H9 (cell line): ENCODE measurements at regions not wholly inside any gene's neighbourhood (a gene's known extent, or its start where the extent isn't known, plus 50 kb on each side); places are given as distances from the start of the nearest gene placed in this dataset.

Source experiments
- DNase-seq: peaks from one replicate; pipeline ENCODE4 v3.0.0-alpha.2; 2017
- H2AFZ ChIP-seq: one replicate; pipeline ENCODE4 v1.6.1; 2013; ENCODE audit warnings: mild to moderate bottlenecking, low read length, control low read depth, moderate library complexity
- H2AK5ac ChIP-seq: 2 replicates; pipeline ENCODE4 v1.6.1; 2013; ENCODE audit warnings: low read length, control low read depth, mixed read lengths; ENCODE audit not compliant: insufficient read length
- H2BK120ac ChIP-seq: one replicate; pipeline ENCODE4 v1.6.1; 2013; ENCODE audit warnings: low read depth, mild to moderate bottlenecking, low read length, control low read depth, inconsistent platforms; ENCODE audit not compliant: poor library complexity, severe bottlenecking
- H2BK12ac ChIP-seq: 2 replicates; pipeline ENCODE4 v1.6.1; 2013; ENCODE audit warnings: low read length, control low read depth, mixed read lengths, low read depth; ENCODE audit not compliant: insufficient read length
- H2BK15ac ChIP-seq: 2 replicates; pipeline ENCODE4 v1.6.1; 2013; ENCODE audit warnings: low read depth, low read length, control low read depth
- H2BK20ac ChIP-seq: one replicate; pipeline ENCODE4 v1.6.1; 2013; ENCODE audit warnings: low read depth, mild to moderate bottlenecking, low read length, control low read depth, inconsistent platforms; ENCODE audit not compliant: poor library complexity, severe bottlenecking
- H2BK5ac ChIP-seq: 2 replicates; pipeline ENCODE4 v1.6.1; 2013; ENCODE audit warnings: low read length, control low read depth, mixed read lengths; ENCODE audit not compliant: insufficient read length
- H3K14ac ChIP-seq: 2 replicates; pipeline ENCODE4 v1.6.1; 2013; ENCODE audit warnings: low read length, control low read depth; ENCODE audit not compliant: insufficient read depth
- H3K18ac ChIP-seq: 2 replicates; pipeline ENCODE4 v1.6.1; 2013; ENCODE audit warnings: low read depth, mild to moderate bottlenecking, mixed read lengths, low read length, control low read depth; ENCODE audit not compliant: insufficient read length
- H3K23ac ChIP-seq: 2 replicates; pipeline ENCODE4 v1.6.1; 2013; ENCODE audit warnings: low read length, control low read depth, mixed read lengths, low read depth; ENCODE audit not compliant: insufficient read length
- H3K23me2 ChIP-seq: 2 replicates; pipeline ENCODE4 v1.6.1; 2013; ENCODE audit warnings: low read depth, mild to moderate bottlenecking, mixed read lengths, low read length, control low read depth; ENCODE audit not compliant: insufficient read length, poor library complexity, severe bottlenecking
- H3K27ac ChIP-seq: 2 replicates; pipeline ENCODE4 v1.5.1; 2013; ENCODE audit warnings: low read length, control low read depth, mixed read lengths, low read depth; ENCODE audit not compliant: insufficient read length
- H3K27me3 ChIP-seq: 2 replicates; pipeline ENCODE4 v1.6.1; 2013; ENCODE audit warnings: low read length, control low read depth, inconsistent platforms; ENCODE audit not compliant: insufficient read depth
- H3K4ac ChIP-seq: 2 replicates; pipeline ENCODE4 v1.6.1; 2013; ENCODE audit warnings: low read depth, mild to moderate bottlenecking, control low read depth, inconsistent platforms, low read length, moderate library complexity
- H3K4me1 ChIP-seq: 2 replicates; pipeline ENCODE4 v1.6.1; 2013; ENCODE audit warnings: low read length, control low read depth, inconsistent platforms; ENCODE audit not compliant: insufficient read depth
- H3K4me2 ChIP-seq: 2 replicates; pipeline ENCODE4 v1.6.1; 2013; ENCODE audit warnings: low read length, control low read depth, mixed read lengths; ENCODE audit not compliant: insufficient read length, insufficient read depth
- H3K56ac ChIP-seq: 2 replicates; pipeline ENCODE4 v1.6.1; 2013; ENCODE audit warnings: low read depth, mild to moderate bottlenecking, mixed read lengths, low read length, control low read depth; ENCODE audit not compliant: insufficient read length
- H3K79me1 ChIP-seq: 2 replicates; pipeline ENCODE4 v1.6.1; 2013; ENCODE audit warnings: low read depth, mild to moderate bottlenecking, moderate library complexity, low read length, control low read depth, inconsistent platforms; ENCODE audit not compliant: insufficient read depth, poor library complexity, severe bottlenecking
- H3K79me2 ChIP-seq: 2 replicates; pipeline ENCODE4 v1.6.1; 2013; ENCODE audit warnings: low read length, control low read depth, inconsistent platforms; ENCODE audit not compliant: insufficient read depth
- H3K9ac ChIP-seq: 2 replicates; pipeline ENCODE4 v1.6.1; 2013; ENCODE audit warnings: low read length, control low read depth, mixed read lengths; ENCODE audit not compliant: insufficient read length; ENCODE audit errors: extremely low read depth
- H3K9me3 ChIP-seq: one replicate; pipeline ENCODE4 v1.6.1; 2013; ENCODE audit warnings: low read depth, low read length, inconsistent platforms; ENCODE audit not compliant: control insufficient read depth
- H3T11ph ChIP-seq: one replicate; pipeline ENCODE4 v1.6.1; 2013; ENCODE audit warnings: mild to moderate bottlenecking, low read length, control low read depth, inconsistent platforms
- H4K20me1 ChIP-seq: one replicate; pipeline ENCODE4 v1.6.1; 2013; ENCODE audit not compliant: control insufficient read depth, insufficient read length, insufficient read depth
- H4K5ac ChIP-seq: 2 replicates; pipeline ENCODE4 v1.6.1; 2013; ENCODE audit warnings: low read depth, mild to moderate bottlenecking, mixed read lengths, low read length, control low read depth; ENCODE audit not compliant: insufficient read length
- H4K8ac ChIP-seq: replicated peaks from 2 replicates; pipeline ENCODE4 v1.6.1; 2013; ENCODE audit warnings: low read length, control low read depth, mixed read lengths, low read depth; ENCODE audit not compliant: insufficient read length
- H4K91ac ChIP-seq: 2 replicates; pipeline ENCODE4 v1.6.1; 2013; ENCODE audit warnings: low read depth, mild to moderate bottlenecking, moderate library complexity, mixed read lengths, low read length, control low read depth; ENCODE audit not compliant: insufficient read length
- H3K27ac Mint-ChIP-seq, 3 experiments: 2 replicates in 2 of 3; 3 replicates in 1 of 3; pipeline ENCODE4 v1.8.0; 2020 to 2021; ENCODE audit warnings: mixed read lengths in 3 of 3, mild to moderate bottlenecking in 1 of 3, moderate library complexity in 1 of 3
- H3K27me3 Mint-ChIP-seq: 2 replicates; pipeline ENCODE4 v1.8.0; 2021; ENCODE audit warnings: low read depth, mild to moderate bottlenecking, moderate library complexity, mixed read lengths
- H3K36me3 Mint-ChIP-seq, 3 experiments: 2 replicates in 2 of 3; 3 replicates in 1 of 3; pipeline ENCODE4 v1.8.0; 2020 to 2021; ENCODE audit warnings: low read depth in 3 of 3, mixed read lengths in 3 of 3; ENCODE audit not compliant: insufficient read depth in 1 of 3
- H3K4me1 Mint-ChIP-seq, 2 experiments: 2 replicates each; pipeline ENCODE4 v1.8.0; 2020; ENCODE audit warnings: mixed read lengths in 2 of 2
- H3K4me3 Mint-ChIP-seq, 2 experiments: 2 replicates in 1 of 2; 3 replicates in 1 of 2; pipeline ENCODE4 v1.8.0; 2020 to 2021; ENCODE audit warnings: mild to moderate bottlenecking in 2 of 2, mixed read lengths in 2 of 2, moderate library complexity in 1 of 2
- H3K9me3 Mint-ChIP-seq, 2 experiments: 2 replicates in 1 of 2; 3 replicates in 1 of 2; pipeline ENCODE4 v1.8.0; 2020; ENCODE audit warnings: mild to moderate bottlenecking in 2 of 2, mixed read lengths in 2 of 2, moderate library complexity in 1 of 2
- CTCF ChIP-seq: fragments of 200-600 bp; sonication (generic); conservative IDR thresholded peaks from 3 replicates; pipeline ENCODE4 v1.8.0; 2021; ENCODE audit warnings: antibody characterized with exemption, mild to moderate bottlenecking
- WGBS: extraction: QIAGEN DNeasy Blood & Tissue Kit; methylation state at CpG from one replicate; pipeline ENCODE4 v1.1.7; 2013; ENCODE audit warnings: missing lambda C conversion rate, low lambda C conversion rate, mixed read lengths; ENCODE audit not compliant: insufficient read length; ENCODE audit errors: extremely low coverage; 5-methylcytosine and 5-hydroxymethylcytosine counted together

DNA sequence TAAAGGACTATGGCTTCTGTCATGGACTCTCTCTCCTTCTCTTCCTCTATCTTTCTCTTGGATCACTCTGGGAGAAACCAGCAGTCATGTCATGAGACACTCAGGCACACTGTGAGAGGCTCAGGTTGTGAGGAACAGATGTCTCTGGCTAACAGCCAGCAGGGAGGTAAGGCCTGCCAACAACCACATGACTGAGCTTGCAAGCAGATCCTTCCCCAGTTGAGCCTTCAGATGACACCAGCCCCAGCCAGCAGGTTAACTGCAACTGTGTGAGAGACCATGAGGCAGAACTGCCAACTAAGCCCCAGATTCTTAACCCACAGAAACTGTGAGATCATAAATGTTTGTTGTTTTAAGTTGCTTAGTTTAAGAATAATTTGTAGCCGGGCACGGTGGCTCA, 90.6 kb downstream of the VCPKMT start:
- H2BK5ac ChIP-seq: no peak overlapping the region
- no peak overlapping the region for H2BK20ac ChIP-seq
- peaks cover 3 to 5% of the 10 kb centered on the region in 2 experiments; a peak in 2 of 5 replicates for H3K9me3 Mint-ChIP-seq
- WGBS: no CpG with 5 or more reads among the region's 2 CpGs
- H3K9ac ChIP-seq: no peak overlapping the region
- H3K27ac Mint-ChIP-seq: no peak overlapping the region
- no peaks in the 10 kb centered on the region; a peak in 1 of 7 replicates for H3K36me3 Mint-ChIP-seq
- no peak overlapping the region for H3K18ac ChIP-seq
- H3K4me2 ChIP-seq: no peak overlapping the region
- H3K4me1 Mint-ChIP-seq: 0 out of 4 replicates have a peak, but pooled peaks cover 0 to 2% of the 10 kb centered on the region in 2 experiments
- no peaks in the 10 kb centered on the region for H4K20me1 ChIP-seq
- DNase-seq: no peak
- H2BK120ac ChIP-seq: no peak overlapping the region
- no peak overlapping the region for H3K4me3 Mint-ChIP-seq
- H3K23ac ChIP-seq: no peak overlapping the region
- no peaks in the 10 kb centered on the region for H3K23me2 ChIP-seq
- H3K79me1 ChIP-seq: no peaks in the 10 kb centered on the region
- no peak overlapping the region for H3K56ac ChIP-seq
- no peaks in the 10 kb centered on the region; the same call in 1 of the 2 replicates for H3K4me1 ChIP-seq
- no peak overlapping the region for H3K27ac ChIP-seq
- no peak overlapping the region for H3K4ac ChIP-seq
- peaks cover 5% of the 10 kb centered on the region for H3K27me3 Mint-ChIP-seq
- no peak overlapping the region for H4K5ac ChIP-seq
- H3K9me3 ChIP-seq: no peaks in the 10 kb centered on the region
- H3K79me2 ChIP-seq: no peaks in the 10 kb centered on the region
- no peak overlapping the region for H2BK12ac ChIP-seq
- H3K14ac ChIP-seq: no peak overlapping the region
- no peak overlapping the region for H2BK15ac ChIP-seq
- no peak overlapping the region for H2AK5ac ChIP-seq
- H3K27me3 ChIP-seq: no peaks in the 10 kb centered on the region
- no peak for TF ChIP-seq CTCF
- no peak overlapping the region for H2AFZ ChIP-seq
- H4K91ac ChIP-seq: no peak overlapping the region
- H4K8ac ChIP-seq: no peak overlapping the region
- H3T11ph ChIP-seq: no peak overlapping the region
